Activated CD4-positive, alpha-beta memory T cell treated with anti-CD3 and anti-CD28 coated beads, Interleukin-2, amount 10 ng/mL, durations not matched to agents 7 days and 5 days (primary cell): ENCODE measurements at regions not wholly inside any gene's neighbourhood (a gene's known extent, or its start where the extent isn't known, plus 50 kb on each side); places are given as distances from the start of the nearest gene placed in this dataset.

Experiments used
- CTCF ChIA-PET: fragments of 350-600 bp; sonication (Branson Sonifier 250); formaldehyde crosslinking; loops from one replicate; lab custom pipeline; 2021; ENCODE audit warnings: antibody characterized with exemption, inconsistent platforms; lab: Charles Lee
- POLR2A ChIA-PET: fragments of 350-600 bp; sonication (Branson Sonifier 250); formaldehyde crosslinking; loops from one replicate; lab custom pipeline; 2021; ENCODE audit warnings: antibody characterized with exemption; lab: Charles Lee
- DNase-seq: peaks from one replicate; pipeline ENCODE4 v3.0.0-alpha.2; 2020
- H3K27ac Mint-ChIP-seq: one replicate; pipeline ENCODE4 v1.8.0; 2021; ENCODE audit warnings: mild to moderate bottlenecking, mixed read lengths
- H3K27me3 Mint-ChIP-seq: one replicate; pipeline ENCODE4 v1.8.0; 2021; ENCODE audit warnings: mixed read lengths
- H3K36me3 Mint-ChIP-seq: one replicate; pipeline ENCODE4 v1.8.0; 2021; ENCODE audit warnings: low read depth, mixed read lengths
- H3K4me1 Mint-ChIP-seq: one replicate; pipeline ENCODE4 v1.8.0; 2021; ENCODE audit warnings: mixed read lengths
- H3K4me3 Mint-ChIP-seq: one replicate; pipeline ENCODE4 v1.8.0; 2021; ENCODE audit warnings: mild to moderate bottlenecking, mixed read lengths
- H3K9me3 Mint-ChIP-seq: one replicate; pipeline ENCODE4 v1.8.0; 2021; ENCODE audit warnings: mixed read lengths

DNA sequence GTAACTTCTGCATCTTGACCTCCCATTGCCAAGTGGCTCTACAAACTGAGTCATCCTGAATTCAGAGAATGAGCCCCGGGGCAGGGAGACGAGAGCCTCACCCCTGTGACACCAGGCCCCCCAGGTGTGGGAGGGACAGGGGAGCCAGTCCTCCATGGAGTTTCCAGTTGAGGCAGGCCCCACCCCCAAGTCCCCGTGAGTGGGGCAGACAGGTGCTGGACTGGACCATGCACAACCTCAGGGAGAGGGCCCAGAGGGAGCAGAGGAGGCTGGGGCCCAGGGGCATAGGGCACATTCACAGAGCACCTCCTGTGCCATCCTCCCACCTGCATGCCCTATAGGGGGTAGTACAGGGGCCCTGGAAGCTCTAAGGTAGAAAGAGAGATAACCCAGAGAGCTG is 180.8 kb downstream of the BRD1 start:
- H3K9me3 Mint-ChIP-seq: no peaks in the 10 kb centered on the region
- no peak for DNase-seq
- no peak overlapping the region for H3K27ac Mint-ChIP-seq
- ChIA-PET POLR2A (no interaction called here), CTCF (no interaction called here)
- no peaks in the 10 kb centered on the region for H3K4me1 Mint-ChIP-seq
- H3K36me3 Mint-ChIP-seq: peaks cover 7% of the 10 kb centered on the region
- no peaks in the 10 kb centered on the region for H3K27me3 Mint-ChIP-seq
- H3K4me3 Mint-ChIP-seq: no peak overlapping the region

- Mint-ChIP-seq H3K27me3 (no peaks in the 10 kb centered on the region), H3K27ac (no peak overlapping the region), H3K36me3 (peaks cover 5% of the 10 kb centered on the region), H3K9me3 (no peaks in the 10 kb centered on the region), H3K4me3 (no peak overlapping the region), H3K4me1 (no peaks in the 10 kb centered on the region)
- POLR2A ChIA-PET: no interaction called here
- DNase-seq: no peak
- CTCF ChIA-PET: no interaction called here
Measured at GRCh38 chr22:49645791-49646550, 181.7 kb downstream of the BRD1 start.

DNA sequence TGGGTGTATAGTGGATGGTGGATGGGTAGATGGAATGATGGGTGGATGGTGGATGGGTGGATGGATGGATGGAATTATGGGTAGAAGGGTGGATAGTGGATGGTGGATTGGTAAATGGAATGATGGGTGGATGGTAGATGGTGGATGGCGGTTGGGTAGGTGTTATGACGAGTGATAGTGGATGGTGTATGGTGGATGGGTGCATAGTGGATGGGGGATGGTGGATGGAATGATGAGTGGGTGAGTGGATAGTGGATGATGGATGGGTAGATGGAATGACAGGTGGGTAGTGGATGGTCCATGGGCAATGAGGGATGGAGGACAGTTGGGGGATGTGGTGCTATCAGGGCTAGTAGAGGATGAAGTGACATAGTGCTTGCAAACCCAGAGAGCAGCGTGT is 182.4 kb downstream of the BRD1 start:
- H3K9me3 Mint-ChIP-seq: no peaks in the 10 kb centered on the region
- DNase-seq: no peak
- CTCF ChIA-PET: no interaction called here
- H3K27me3 Mint-ChIP-seq: no peaks in the 10 kb centered on the region
- POLR2A ChIA-PET: no interaction called here
- H3K4me1 Mint-ChIP-seq: no peaks in the 10 kb centered on the region
- H3K4me3 Mint-ChIP-seq: no peak overlapping the region
- H3K27ac Mint-ChIP-seq: no peak overlapping the region
- H3K36me3 Mint-ChIP-seq: peaks cover 3% of the 10 kb centered on the region

- CTCF ChIA-PET: no interaction called here
- POLR2A ChIA-PET: no interaction called here
Measured at GRCh38 chr22:49643998-49644397, 183.7 kb downstream of the BRD1 start.

GRCh38 chr22:49643466-49643865 is 184.2 kb downstream of the BRD1 start:
- no peak for DNase-seq
- Mint-ChIP-seq H3K36me3 (peaks cover 2% of the 10 kb centered on the region), H3K27me3 (no peaks in the 10 kb centered on the region), H3K4me3 (no peak overlapping the region), H3K27ac (no peak overlapping the region), H3K4me1 (no peaks in the 10 kb centered on the region), H3K9me3 (no peaks in the 10 kb centered on the region)
- CTCF ChIA-PET: no interaction called here
- POLR2A ChIA-PET: interaction anchor here (1.1 kb wide), 1 partner anchor 14 kb away, joined by 3 read pairs; no protein-coding TSS in a partner anchor

More at GRCh38 chr22:49643998-49644397, 183.7 kb downstream of the BRD1 start:
- Mint-ChIP-seq H3K4me1 (no peaks in the 10 kb centered on the region), H3K27me3 (no peaks in the 10 kb centered on the region), H3K27ac (no peak overlapping the region), H3K36me3 (no peaks in the 10 kb centered on the region), H3K4me3 (no peak overlapping the region), H3K9me3 (no peaks in the 10 kb centered on the region)
- DNase-seq: no peak

DNA sequence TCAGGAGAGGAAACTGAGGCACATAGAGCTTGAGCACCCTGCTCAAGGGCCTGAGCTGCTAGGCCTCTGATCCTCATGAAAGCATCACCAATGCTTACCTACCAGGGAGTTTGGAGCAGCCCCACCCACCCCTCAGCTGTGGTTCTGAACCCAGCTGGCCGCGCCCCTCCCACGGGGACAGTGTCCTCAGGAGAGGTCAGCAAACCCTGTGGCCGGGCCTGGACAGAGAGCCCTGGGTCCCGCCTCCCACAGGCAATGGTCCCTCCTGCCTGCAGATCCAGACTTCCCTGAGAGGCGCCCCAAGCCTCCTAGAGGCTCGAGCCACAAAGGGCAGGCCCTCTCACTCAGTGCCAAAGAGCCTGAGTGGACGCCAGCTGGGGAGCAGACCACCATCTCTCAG is 184.9 kb downstream of the BRD1 start:
- Mint-ChIP-seq H3K4me1 (no peaks in the 10 kb centered on the region), H3K27me3 (no peaks in the 10 kb centered on the region), H3K36me3 (peaks cover 2% of the 10 kb centered on the region), H3K27ac (no peak overlapping the region), H3K4me3 (no peak overlapping the region), H3K9me3 (no peaks in the 10 kb centered on the region)
- CTCF ChIA-PET: no interaction called here
- no peak for DNase-seq
- POLR2A ChIA-PET: interaction anchor here (1.1 kb wide), 1 partner anchor 14 kb away, joined by 3 read pairs; no protein-coding TSS in a partner anchor

- POLR2A ChIA-PET: no interaction called here
- H3K27ac Mint-ChIP-seq: no peak overlapping the region
- H3K4me1 Mint-ChIP-seq: no peaks in the 10 kb centered on the region
- CTCF ChIA-PET: no interaction called here
- no peaks in the 10 kb centered on the region for H3K27me3 Mint-ChIP-seq
- no peak overlapping the region for H3K4me3 Mint-ChIP-seq
- H3K9me3 Mint-ChIP-seq: no peaks in the 10 kb centered on the region
- DNase-seq: no peak
- peaks cover 2% of the 10 kb centered on the region for H3K36me3 Mint-ChIP-seq
Measured at GRCh38 chr22:49642331-49642730, 185.3 kb downstream of the BRD1 start.

GRCh38 chr22:49641770-49642313 is 185.8 kb downstream of the BRD1 start:
- Mint-ChIP-seq H3K27me3 (no peaks in the 10 kb centered on the region), H3K27ac (no peak overlapping the region), H3K4me3 (no peak overlapping the region), H3K9me3 (no peaks in the 10 kb centered on the region), H3K4me1 (no peaks in the 10 kb centered on the region), H3K36me3 (peaks cover 2% of the 10 kb centered on the region)
- no peak for DNase-seq
- ChIA-PET POLR2A (no interaction called here), CTCF (no interaction called here)

GRCh38 chr22:49640366-49641095 is 187.1 kb downstream of the BRD1 start:
- Mint-ChIP-seq H3K4me1 (no peaks in the 10 kb centered on the region), H3K27ac (no peak overlapping the region), H3K9me3 (no peaks in the 10 kb centered on the region), H3K4me3 (no peak overlapping the region), H3K27me3 (no peaks in the 10 kb centered on the region), H3K36me3 (peaks cover 2% of the 10 kb centered on the region)
- ChIA-PET POLR2A (no interaction called here), CTCF (no interaction called here)
- DNase-seq: no peak

DNA sequence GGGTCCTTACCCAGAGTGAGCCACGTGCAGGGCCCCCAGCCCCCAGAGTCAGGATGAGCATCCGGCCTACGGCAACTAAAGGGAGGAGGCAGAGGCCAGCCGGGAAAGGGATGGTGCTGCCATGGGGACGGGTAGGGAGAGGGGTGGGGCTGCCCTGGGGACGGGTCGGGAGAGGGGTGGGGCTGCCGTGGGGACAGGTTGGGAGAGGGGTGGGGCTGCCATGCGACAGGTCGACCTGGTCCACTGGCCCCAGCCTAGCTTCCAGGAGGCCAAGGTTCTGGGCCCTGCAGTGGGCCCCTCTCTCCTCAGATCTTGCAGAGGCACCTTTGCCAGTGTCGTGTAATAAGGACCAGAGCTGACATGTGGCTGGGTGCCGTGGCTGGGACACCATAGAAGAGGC is 187.7 kb downstream of the BRD1 start:
- ChIA-PET POLR2A (no interaction called here), CTCF (no interaction called here)
- H3K4me1 Mint-ChIP-seq: no peaks in the 10 kb centered on the region
- no peak overlapping the region for H3K4me3 Mint-ChIP-seq
- no peak for DNase-seq
- peaks cover 2% of the 10 kb centered on the region for H3K36me3 Mint-ChIP-seq
- H3K27ac Mint-ChIP-seq: no peak overlapping the region
- no peaks in the 10 kb centered on the region for H3K27me3 Mint-ChIP-seq
- no peaks in the 10 kb centered on the region for H3K9me3 Mint-ChIP-seq

GRCh38 chr22:49638788-49639187 is 188.9 kb downstream of the BRD1 start:
- Mint-ChIP-seq H3K27me3 (no peaks in the 10 kb centered on the region), H3K4me1 (no peaks in the 10 kb centered on the region), H3K36me3 (peaks cover 2% of the 10 kb centered on the region), H3K27ac (no peak overlapping the region), H3K4me3 (no peak overlapping the region), H3K9me3 (no peaks in the 10 kb centered on the region)
- DNase-seq: no peak
- ChIA-PET CTCF (no interaction called here), POLR2A (no interaction called here)

GRCh38 chr22:49638001-49638400 is 189.7 kb downstream of the BRD1 start:
- Mint-ChIP-seq H3K36me3 (peaks cover 2% of the 10 kb centered on the region), H3K9me3 (no peaks in the 10 kb centered on the region), H3K4me3 (no peak overlapping the region), H3K27ac (no peak overlapping the region), H3K4me1 (no peaks in the 10 kb centered on the region), H3K27me3 (no peaks in the 10 kb centered on the region)
- ChIA-PET POLR2A (no interaction called here), CTCF (no interaction called here)
- no peak for DNase-seq

GRCh38 chr22:49637255-49637760 is 190.4 kb downstream of the BRD1 start:
- POLR2A ChIA-PET: no interaction called here
- Mint-ChIP-seq H3K36me3 (peaks cover 2% of the 10 kb centered on the region), H3K27ac (no peak overlapping the region), H3K9me3 (no peaks in the 10 kb centered on the region), H3K4me3 (no peak overlapping the region), H3K27me3 (no peaks in the 10 kb centered on the region), H3K4me1 (no peaks in the 10 kb centered on the region)
- CTCF ChIA-PET: no interaction called here
- DNase-seq: no peak
